ENCODE measurements at regions not wholly inside any gene's neighbourhood (a gene's known extent, or its start where the extent isn't known, plus 50 kb on each side); places are given as distances from the start of the nearest gene placed in this dataset.

- TF ChIP-seq, protein P1, sequence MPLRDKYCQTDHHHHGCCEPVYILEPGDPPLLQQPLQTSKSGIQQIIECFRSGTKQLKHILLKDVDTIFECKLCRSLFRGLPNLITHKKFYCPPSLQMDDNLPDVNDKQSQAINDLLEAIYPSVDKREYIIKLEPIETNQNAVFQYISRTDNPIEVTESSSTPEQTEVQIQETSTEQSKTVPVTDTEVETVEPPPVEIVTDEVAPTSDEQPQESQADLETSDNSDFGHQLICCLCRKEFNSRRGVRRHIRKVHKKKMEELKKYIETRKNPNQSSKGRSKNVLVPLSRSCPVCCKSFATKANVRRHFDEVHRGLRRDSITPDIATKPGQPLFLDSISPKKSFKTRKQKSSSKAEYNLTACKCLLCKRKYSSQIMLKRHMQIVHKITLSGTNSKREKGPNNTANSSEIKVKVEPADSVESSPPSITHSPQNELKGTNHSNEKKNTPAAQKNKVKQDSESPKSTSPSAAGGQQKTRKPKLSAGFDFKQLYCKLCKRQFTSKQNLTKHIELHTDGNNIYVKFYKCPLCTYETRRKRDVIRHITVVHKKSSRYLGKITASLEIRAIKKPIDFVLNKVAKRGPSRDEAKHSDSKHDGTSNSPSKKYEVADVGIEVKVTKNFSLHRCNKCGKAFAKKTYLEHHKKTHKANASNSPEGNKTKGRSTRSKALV (CRISPR knock-in tag; IDR thresholded peaks at IDR 0.05): no peak
- no peak for TF ChIP-seq CREM (IDR thresholded peaks at IDR 0.05)
- TF ChIP-seq CREM (CRISPR knock-in tag; IDR thresholded peaks at IDR 0.05): no peak
These were observed 141.2 kb upstream of the RNF32 start (continued) for GRCh38 chr7:156499247-156499881.

- H3K4me1 ChIP-seq (ENCODE audit: insufficient read depth, low read length): peaks cover 20% of the 10 kb centered on the region
- no peak for ATAC-seq
- H3K27ac ChIP-seq (ENCODE audit: extremely low read length, insufficient read depth, low read length): no peak overlapping the region
- no peak overlapping the region for H3K4me2 ChIP-seq (ENCODE audit: low read depth, low read length)
- no TSS peak for BruUV-seq (replicated peaks)
- H3K27me3 ChIP-seq (ENCODE audit: control insufficient read depth in 1 of 2, insufficient read depth in 2 of 2, low read length in 2 of 2): no peaks in the 10 kb centered on the region
- H3K4me3 ChIP-seq (replicated peaks in 1 of 3; ENCODE audit: insufficient read depth in 1 of 3, low read depth in 2 of 3, low read length in 3 of 3): no peak overlapping the region
- FAIRE-seq: peak; percentile 76
- TF ChIP-seq NBN (conservative IDR thresholded peaks at IDR 0.05): 0 out of 2 replicates have a peak, but pooled peaks have one; percentile 17
- TF ChIP-seq, protein P2, sequence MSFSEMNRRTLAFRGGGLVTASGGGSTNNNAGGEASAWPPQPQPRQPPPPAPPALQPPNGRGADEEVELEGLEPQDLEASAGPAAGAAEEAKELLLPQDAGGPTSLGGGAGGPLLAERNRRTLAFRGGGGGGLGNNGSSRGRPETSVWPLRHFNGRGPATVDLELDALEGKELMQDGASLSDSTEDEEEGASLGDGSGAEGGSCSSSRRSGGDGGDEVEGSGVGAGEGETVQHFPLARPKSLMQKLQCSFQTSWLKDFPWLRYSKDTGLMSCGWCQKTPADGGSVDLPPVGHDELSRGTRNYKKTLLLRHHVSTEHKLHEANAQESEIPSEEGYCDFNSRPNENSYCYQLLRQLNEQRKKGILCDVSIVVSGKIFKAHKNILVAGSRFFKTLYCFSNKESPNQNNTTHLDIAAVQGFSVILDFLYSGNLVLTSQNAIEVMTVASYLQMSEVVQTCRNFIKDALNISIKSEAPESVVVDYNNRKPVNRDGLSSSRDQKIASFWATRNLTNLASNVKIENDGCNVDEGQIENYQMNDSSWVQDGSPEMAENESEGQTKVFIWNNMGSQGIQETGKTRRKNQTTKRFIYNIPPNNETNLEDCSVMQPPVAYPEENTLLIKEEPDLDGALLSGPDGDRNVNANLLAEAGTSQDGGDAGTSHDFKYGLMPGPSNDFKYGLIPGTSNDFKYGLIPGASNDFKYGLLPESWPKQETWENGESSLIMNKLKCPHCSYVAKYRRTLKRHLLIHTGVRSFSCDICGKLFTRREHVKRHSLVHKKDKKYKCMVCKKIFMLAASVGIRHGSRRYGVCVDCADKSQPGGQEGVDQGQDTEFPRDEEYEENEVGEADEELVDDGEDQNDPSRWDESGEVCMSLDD (CRISPR knock-in tag; IDR thresholded peaks at IDR 0.05; ENCODE audit: borderline replicate concordance): no peak
- TF ChIP-seq ZNF33A (CRISPR knock-in tag; IDR thresholded peaks at IDR 0.05; ENCODE audit: borderline replicate concordance): no peak
- TF ChIP-seq KDM2A (CRISPR knock-in tag; IDR thresholded peaks at IDR 0.05; ENCODE audit: borderline replicate concordance, low read depth): no peak
- no peak for TF ChIP-seq BCL6 (CRISPR knock-in tag; IDR thresholded peaks at IDR 0.05)
- TF ChIP-seq, protein P3, sequence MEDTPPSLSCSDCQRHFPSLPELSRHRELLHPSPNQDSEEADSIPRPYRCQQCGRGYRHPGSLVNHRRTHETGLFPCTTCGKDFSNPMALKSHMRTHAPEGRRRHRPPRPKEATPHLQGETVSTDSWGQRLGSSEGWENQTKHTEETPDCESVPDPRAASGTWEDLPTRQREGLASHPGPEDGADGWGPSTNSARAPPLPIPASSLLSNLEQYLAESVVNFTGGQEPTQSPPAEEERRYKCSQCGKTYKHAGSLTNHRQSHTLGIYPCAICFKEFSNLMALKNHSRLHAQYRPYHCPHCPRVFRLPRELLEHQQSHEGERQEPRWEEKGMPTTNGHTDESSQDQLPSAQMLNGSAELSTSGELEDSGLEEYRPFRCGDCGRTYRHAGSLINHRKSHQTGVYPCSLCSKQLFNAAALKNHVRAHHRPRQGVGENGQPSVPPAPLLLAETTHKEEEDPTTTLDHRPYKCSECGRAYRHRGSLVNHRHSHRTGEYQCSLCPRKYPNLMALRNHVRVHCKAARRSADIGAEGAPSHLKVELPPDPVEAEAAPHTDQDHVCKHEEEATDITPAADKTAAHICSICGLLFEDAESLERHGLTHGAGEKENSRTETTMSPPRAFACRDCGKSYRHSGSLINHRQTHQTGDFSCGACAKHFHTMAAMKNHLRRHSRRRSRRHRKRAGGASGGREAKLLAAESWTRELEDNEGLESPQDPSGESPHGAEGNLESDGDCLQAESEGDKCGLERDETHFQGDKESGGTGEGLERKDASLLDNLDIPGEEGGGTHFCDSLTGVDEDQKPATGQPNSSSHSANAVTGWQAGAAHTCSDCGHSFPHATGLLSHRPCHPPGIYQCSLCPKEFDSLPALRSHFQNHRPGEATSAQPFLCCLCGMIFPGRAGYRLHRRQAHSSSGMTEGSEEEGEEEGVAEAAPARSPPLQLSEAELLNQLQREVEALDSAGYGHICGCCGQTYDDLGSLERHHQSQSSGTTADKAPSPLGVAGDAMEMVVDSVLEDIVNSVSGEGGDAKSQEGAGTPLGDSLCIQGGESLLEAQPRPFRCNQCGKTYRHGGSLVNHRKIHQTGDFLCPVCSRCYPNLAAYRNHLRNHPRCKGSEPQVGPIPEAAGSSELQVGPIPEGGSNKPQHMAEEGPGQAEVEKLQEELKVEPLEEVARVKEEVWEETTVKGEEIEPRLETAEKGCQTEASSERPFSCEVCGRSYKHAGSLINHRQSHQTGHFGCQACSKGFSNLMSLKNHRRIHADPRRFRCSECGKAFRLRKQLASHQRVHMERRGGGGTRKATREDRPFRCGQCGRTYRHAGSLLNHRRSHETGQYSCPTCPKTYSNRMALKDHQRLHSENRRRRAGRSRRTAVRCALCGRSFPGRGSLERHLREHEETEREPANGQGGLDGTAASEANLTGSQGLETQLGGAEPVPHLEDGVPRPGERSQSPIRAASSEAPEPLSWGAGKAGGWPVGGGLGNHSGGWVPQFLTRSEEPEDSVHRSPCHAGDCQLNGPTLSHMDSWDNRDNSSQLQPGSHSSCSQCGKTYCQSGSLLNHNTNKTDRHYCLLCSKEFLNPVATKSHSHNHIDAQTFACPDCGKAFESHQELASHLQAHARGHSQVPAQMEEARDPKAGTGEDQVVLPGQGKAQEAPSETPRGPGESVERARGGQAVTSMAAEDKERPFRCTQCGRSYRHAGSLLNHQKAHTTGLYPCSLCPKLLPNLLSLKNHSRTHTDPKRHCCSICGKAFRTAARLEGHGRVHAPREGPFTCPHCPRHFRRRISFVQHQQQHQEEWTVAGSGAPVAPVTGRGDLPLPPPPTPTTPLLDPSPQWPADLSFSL (CRISPR knock-in tag; IDR thresholded peaks at IDR 0.05): peak; percentile 57; the same call in 1 of the 2 replicates
- ChIA-PET CTCF (ENCODE audit: low intra/inter-chr PET ratio, low total read pairs) (no interaction called here), POLR2A (no interaction called here)
- 93% methylated on average over 14 of the region's 17 CpGs for WGBS (ENCODE audit: low lambda C conversion rate)
- H3K9ac ChIP-seq (ENCODE audit: insufficient read depth, low read depth, low read length): no peak overlapping the region
- H4K20me1 ChIP-seq (ENCODE audit: insufficient read depth, low read length): no peaks in the 10 kb centered on the region
- in situ Hi-C loops (cut with HindIII; ENCODE audit: extremely low pct_ligation_motif_present, low pct_unique_long_range_greater_than_20kb): no loop called here
- intact Hi-C loops (cut with micrococcal nuclease; ENCODE audit: unreplicated experiment): no loop called here
- H3K9me3 ChIP-seq (ENCODE audit: low read length): no peaks in the 10 kb centered on the region
- H2AFZ ChIP-seq (ENCODE audit: low read length): no peak overlapping the region
- no peaks in the 10 kb centered on the region for H3K36me3 ChIP-seq (replicated peaks in 1 of 2; ENCODE audit: control insufficient read depth in 1 of 2, insufficient read depth in 2 of 2, low read length in 2 of 2)
- no peaks in the 10 kb centered on the region for H3K79me2 ChIP-seq (ENCODE audit: insufficient read depth, low read length)
- DNase-seq (ENCODE audit: low spot score): no peak
These were observed 142.6 kb upstream of the RNF32 start for GRCh38 chr7:156497776-156498509.

Data from HepG2 (cell line).